ENCODE measurements at regions not wholly inside any gene's neighbourhood (a gene's known extent, or its start where the extent isn't known, plus 50 kb on each side); places are given as distances from the start of the nearest gene placed in this dataset.

DNA sequence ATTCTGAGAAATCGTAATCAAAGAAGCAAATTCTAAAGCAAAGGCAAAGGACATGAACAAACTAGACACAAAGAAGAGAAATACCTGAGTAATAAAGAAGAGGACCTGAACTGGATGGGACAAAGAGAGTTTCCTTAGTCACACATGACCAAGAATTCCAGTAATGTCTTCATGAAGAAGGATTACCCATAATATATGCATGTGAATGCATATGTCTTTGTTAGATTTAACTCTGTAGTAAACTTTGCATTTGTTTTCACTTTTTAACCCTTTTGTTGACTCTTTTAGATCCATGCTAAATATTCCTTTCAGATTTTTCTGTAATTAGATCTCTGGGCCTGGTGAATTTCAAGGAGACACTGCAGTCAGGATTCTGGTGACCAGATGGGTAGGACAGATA lies 279.8 kb downstream of the ARRDC4 start:
- Histone ChIP-seq H3K4me1 (ENCODE audit: low read length) (no peaks in the 10 kb centered on the region), H2AFZ (ENCODE audit: low read depth, low read length) (no peak overlapping the region), H3K79me2 (ENCODE audit: low read length) (no peaks in the 10 kb centered on the region), H3K27ac (ENCODE audit: low read length) (no peak overlapping the region), H3K27me3 (ENCODE audit: low read depth, low read length) (no peaks in the 10 kb centered on the region), H3K4me3 (ENCODE audit: low read length) (no peak overlapping the region), H4K20me1 (ENCODE audit: insufficient read depth, low read length) (no peaks in the 10 kb centered on the region), H3K9me3 (ENCODE audit: insufficient read depth, low read length) (no peaks in the 10 kb centered on the region), H3K4me2 (ENCODE audit: low read length) (no peak overlapping the region), H3K36me3 (replicated peaks; ENCODE audit: low read depth, low read length) (no peaks in the 10 kb centered on the region), H3K9ac (ENCODE audit: low read length) (no peak overlapping the region)
- TF ChIP-seq EZH2phosphoT487 (IDR thresholded peaks at IDR 0.05; ENCODE audit: low read depth): no peak
- TF ChIP-seq, protein P1, sequence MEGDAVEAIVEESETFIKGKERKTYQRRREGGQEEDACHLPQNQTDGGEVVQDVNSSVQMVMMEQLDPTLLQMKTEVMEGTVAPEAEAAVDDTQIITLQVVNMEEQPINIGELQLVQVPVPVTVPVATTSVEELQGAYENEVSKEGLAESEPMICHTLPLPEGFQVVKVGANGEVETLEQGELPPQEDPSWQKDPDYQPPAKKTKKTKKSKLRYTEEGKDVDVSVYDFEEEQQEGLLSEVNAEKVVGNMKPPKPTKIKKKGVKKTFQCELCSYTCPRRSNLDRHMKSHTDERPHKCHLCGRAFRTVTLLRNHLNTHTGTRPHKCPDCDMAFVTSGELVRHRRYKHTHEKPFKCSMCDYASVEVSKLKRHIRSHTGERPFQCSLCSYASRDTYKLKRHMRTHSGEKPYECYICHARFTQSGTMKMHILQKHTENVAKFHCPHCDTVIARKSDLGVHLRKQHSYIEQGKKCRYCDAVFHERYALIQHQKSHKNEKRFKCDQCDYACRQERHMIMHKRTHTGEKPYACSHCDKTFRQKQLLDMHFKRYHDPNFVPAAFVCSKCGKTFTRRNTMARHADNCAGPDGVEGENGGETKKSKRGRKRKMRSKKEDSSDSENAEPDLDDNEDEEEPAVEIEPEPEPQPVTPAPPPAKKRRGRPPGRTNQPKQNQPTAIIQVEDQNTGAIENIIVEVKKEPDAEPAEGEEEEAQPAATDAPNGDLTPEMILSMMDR (IDR thresholded peaks at IDR 0.05; ENCODE audit: low read depth, low read length): no peak

- Histone ChIP-seq H2AFZ (ENCODE audit: low read depth, low read length) (no peak overlapping the region), H3K79me2 (ENCODE audit: low read length) (no peaks in the 10 kb centered on the region), H3K9ac (ENCODE audit: low read length) (no peak overlapping the region), H3K27me3 (ENCODE audit: low read depth, low read length) (no peaks in the 10 kb centered on the region), H3K4me2 (ENCODE audit: low read length) (no peak overlapping the region), H3K36me3 (replicated peaks; ENCODE audit: low read depth, low read length) (no peaks in the 10 kb centered on the region), H3K27ac (ENCODE audit: low read length) (no peak overlapping the region), H3K4me3 (ENCODE audit: low read length) (no peak overlapping the region), H4K20me1 (ENCODE audit: insufficient read depth, low read length) (no peaks in the 10 kb centered on the region), H3K9me3 (ENCODE audit: insufficient read depth, low read length) (no peaks in the 10 kb centered on the region), H3K4me1 (ENCODE audit: low read length) (no peaks in the 10 kb centered on the region)
- TF ChIP-seq, protein P1 (IDR thresholded peaks at IDR 0.05; ENCODE audit: low read depth, low read length): no peak
- TF ChIP-seq EZH2phosphoT487 (IDR thresholded peaks at IDR 0.05; ENCODE audit: low read depth): no peak
These were observed 280.6 kb downstream of the ARRDC4 start for GRCh38 chr15:98241032-98241554.

DNA sequence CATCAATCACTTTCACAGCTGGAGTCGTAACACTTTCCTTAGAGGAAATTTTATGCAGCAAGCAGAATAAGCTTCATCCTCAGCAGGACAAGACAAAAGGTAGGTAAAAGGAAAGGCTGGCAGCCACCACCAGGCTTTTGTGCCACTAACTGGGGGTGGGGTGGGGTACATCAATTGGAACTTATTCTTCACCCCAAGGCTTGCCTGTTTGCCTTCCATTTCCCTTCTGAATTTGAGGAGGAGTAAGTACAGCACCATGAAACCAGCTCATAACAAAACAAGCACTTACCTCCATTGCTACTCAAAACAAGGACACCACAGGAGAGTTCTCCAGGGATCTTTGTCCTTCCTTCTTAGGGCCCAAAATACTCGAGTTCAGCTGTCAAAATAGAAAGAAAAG lies 296.8 kb downstream of the ARRDC4 start:
- Histone ChIP-seq H3K9ac (ENCODE audit: low read length) (no peak overlapping the region), H3K36me3 (replicated peaks; ENCODE audit: low read depth, low read length) (no peaks in the 10 kb centered on the region), H3K27me3 (ENCODE audit: low read depth, low read length) (no peaks in the 10 kb centered on the region), H3K4me3 (ENCODE audit: low read length) (no peak overlapping the region), H3K4me2 (ENCODE audit: low read length) (no peak overlapping the region), H3K9me3 (ENCODE audit: insufficient read depth, low read length) (no peaks in the 10 kb centered on the region), H2AFZ (ENCODE audit: low read depth, low read length) (no peak overlapping the region), H3K27ac (ENCODE audit: low read length) (no peak overlapping the region), H4K20me1 (ENCODE audit: insufficient read depth, low read length) (no peaks in the 10 kb centered on the region), H3K79me2 (ENCODE audit: low read length) (no peaks in the 10 kb centered on the region), H3K4me1 (ENCODE audit: low read length) (no peaks in the 10 kb centered on the region)
- TF ChIP-seq, protein P1 (IDR thresholded peaks at IDR 0.05; ENCODE audit: low read depth, low read length): no peak

DNA sequence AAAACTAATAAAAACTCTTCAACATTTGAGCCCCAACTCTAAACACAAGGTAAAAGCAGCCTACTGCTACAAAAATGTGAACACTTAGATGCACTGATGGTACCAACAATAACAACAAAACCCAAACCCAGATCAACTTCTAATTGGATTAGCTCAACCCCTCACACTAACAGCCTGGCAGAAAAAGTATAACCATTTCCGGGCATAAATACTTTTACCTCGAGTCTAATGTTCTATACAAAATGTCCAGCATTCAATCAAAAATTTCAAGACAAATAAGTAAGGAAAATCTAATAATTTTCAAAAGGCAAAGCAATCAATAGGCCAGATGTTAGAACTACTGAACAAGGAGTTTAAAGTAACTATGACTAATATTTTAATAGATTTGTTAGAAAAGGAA lies 303.3 kb downstream of the ARRDC4 start:
- Histone ChIP-seq H3K27me3 (ENCODE audit: low read depth, low read length) (no peaks in the 10 kb centered on the region), H3K4me1 (ENCODE audit: low read length) (no peaks in the 10 kb centered on the region), H3K79me2 (ENCODE audit: low read length) (no peaks in the 10 kb centered on the region), H2AFZ (ENCODE audit: low read depth, low read length) (no peak overlapping the region), H3K27ac (ENCODE audit: low read length) (no peak overlapping the region), H3K36me3 (replicated peaks; ENCODE audit: low read depth, low read length) (no peaks in the 10 kb centered on the region), H3K9ac (ENCODE audit: low read length) (no peak overlapping the region), H3K4me3 (ENCODE audit: low read length) (no peak overlapping the region), H4K20me1 (ENCODE audit: insufficient read depth, low read length) (no peaks in the 10 kb centered on the region), H3K4me2 (ENCODE audit: low read length) (no peak overlapping the region), H3K9me3 (ENCODE audit: insufficient read depth, low read length) (no peaks in the 10 kb centered on the region)
- no peak for TF ChIP-seq EZH2phosphoT487 (IDR thresholded peaks at IDR 0.05; ENCODE audit: low read depth)
- TF ChIP-seq, protein P1 (IDR thresholded peaks at IDR 0.05; ENCODE audit: low read depth, low read length): no peak

All from OCI-LY3 (cell line).